Astrocyte (in vitro differentiated cells and primary cell): ENCODE measurements at regions not wholly inside any gene's neighbourhood (a gene's known extent, or its start where the extent isn't known, plus 50 kb on each side); places are given as distances from the start of the nearest gene placed in this dataset.

Experiments
- EZH2 ChIP-seq: IDR thresholded peaks from 2 replicates; pipeline ENCODE4 v1.6.1; 2012; ENCODE audit warnings: mild to moderate bottlenecking, low read length, inconsistent platforms; ENCODE audit not compliant: insufficient read depth
- TF ChIP-seq, protein P1 (sequence below): IDR thresholded peaks from 2 replicates; pipeline ENCODE4 v1.5.1; 2011; ENCODE audit warnings: low read depth, mild to moderate bottlenecking, inconsistent platforms, low read length, moderate library complexity; ENCODE audit not compliant: insufficient read depth

GRCh38 chrX:89033723-89034122 lies 286.7 kb downstream of the CPXCR1 start:
- TF ChIP-seq, protein P1, sequence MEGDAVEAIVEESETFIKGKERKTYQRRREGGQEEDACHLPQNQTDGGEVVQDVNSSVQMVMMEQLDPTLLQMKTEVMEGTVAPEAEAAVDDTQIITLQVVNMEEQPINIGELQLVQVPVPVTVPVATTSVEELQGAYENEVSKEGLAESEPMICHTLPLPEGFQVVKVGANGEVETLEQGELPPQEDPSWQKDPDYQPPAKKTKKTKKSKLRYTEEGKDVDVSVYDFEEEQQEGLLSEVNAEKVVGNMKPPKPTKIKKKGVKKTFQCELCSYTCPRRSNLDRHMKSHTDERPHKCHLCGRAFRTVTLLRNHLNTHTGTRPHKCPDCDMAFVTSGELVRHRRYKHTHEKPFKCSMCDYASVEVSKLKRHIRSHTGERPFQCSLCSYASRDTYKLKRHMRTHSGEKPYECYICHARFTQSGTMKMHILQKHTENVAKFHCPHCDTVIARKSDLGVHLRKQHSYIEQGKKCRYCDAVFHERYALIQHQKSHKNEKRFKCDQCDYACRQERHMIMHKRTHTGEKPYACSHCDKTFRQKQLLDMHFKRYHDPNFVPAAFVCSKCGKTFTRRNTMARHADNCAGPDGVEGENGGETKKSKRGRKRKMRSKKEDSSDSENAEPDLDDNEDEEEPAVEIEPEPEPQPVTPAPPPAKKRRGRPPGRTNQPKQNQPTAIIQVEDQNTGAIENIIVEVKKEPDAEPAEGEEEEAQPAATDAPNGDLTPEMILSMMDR: no peak
- no peak for TF ChIP-seq EZH2
